SH-SY5Y (cell line): ENCODE measurements at regions not wholly inside any gene's neighbourhood (a gene's known extent, or its start where the extent isn't known, plus 50 kb on each side); places are given as distances from the start of the nearest gene placed in this dataset.

Experiments
- GATA2 ChIP-seq: IDR thresholded peaks from 2 replicates; pipeline ENCODE4 v1.6.1; 2011; ENCODE audit warnings: mild to moderate bottlenecking, low read depth, low read length
- GATA3 ChIP-seq: IDR thresholded peaks from 2 replicates; pipeline ENCODE4 v1.6.1; 2011; ENCODE audit warnings: low read depth, mild to moderate bottlenecking, low read length, moderate library complexity

DNA sequence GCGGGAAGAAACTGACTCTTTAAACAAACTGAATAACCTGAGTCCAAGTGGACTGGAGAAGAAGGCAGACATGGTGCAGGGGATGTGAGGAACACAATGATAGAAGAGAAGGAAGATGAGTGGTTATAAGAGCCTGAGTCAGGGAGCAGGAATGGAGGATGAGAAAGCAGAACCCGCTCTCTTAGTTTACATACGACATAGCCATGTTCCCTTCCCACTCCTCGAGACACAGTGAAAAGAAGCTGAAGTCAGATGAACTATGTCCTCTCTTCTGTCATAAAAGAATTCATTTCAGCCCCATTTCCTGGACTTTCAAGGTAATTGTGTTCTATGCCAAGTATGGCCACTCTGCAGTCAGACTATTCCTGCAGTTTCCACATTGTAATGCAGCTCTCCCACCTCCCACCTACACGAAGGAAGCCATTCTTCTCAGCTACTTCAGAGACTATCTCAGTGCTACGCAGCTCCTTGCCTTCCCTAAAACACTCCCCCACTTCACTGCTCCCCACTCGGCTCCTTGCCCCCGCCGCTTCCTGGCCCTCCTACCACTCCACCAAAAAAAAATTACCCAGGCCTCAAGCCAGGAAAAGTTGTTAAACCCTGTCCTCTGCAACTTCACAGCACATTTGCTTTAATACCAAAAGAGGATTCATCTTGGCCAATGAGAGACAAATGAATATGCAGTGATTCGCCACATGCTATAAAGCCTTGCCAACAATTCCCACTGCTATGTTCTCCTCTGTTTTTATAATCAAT, 323.4 kb upstream of the EPHA4 start:
- TF ChIP-seq GATA2 (no peak), GATA3 (no peak)
